Right kidney (tissue), 1 donor: ENCODE measurements at regions not wholly inside any gene's neighbourhood (a gene's known extent, or its start where the extent isn't known, plus 50 kb on each side); places are given as distances from the start of the nearest gene placed in this dataset.
A peak's percentile ranks its signal among the peaks of the same experiment; 100 is the strongest.
"Not testable (repeated sequence)": the region's sequence is repeated elsewhere in the genome, so short reads cannot be mapped to it uniquely, and the experiment has no call there.

Experiments
- DNase-seq: peaks from one replicate; pipeline ENCODE4 v3.0.0-alpha.2; 2016

GRCh38 chr22:27610164-27610563 is 191.4 kb downstream of the MN1 start:
- not testable (repeated sequence) for DNase-seq

- no peak for DNase-seq
These were observed 190.4 kb downstream of the MN1 start for GRCh38 chr22:27610863-27611786.

- DNase-seq, result no peak
These were observed 189.4 kb downstream of the MN1 start for GRCh38 chr22:27612115-27612514.

GRCh38 chr22:27613099-27614005 is 188.2 kb downstream of the MN1 start:
- DNase-seq, result peak; percentile 23

GRCh38 chr22:27614006-27614649 is 187.4 kb downstream of the MN1 start:
- peak; percentile 67 for DNase-seq

- no peak for DNase-seq
These were observed 186.9 kb downstream of the MN1 start for GRCh38 chr22:27614650-27615007.

GRCh38 chr22:27615408-27615807 is 186.1 kb downstream of the MN1 start:
- no peak for DNase-seq

- no peak for DNase-seq
These were observed 185.5 kb downstream of the MN1 start for GRCh38 chr22:27616033-27616432.

- no peak for DNase-seq
These were observed 184.2 kb downstream of the MN1 start for GRCh38 chr22:27617214-27617881.

GRCh38 chr22:27620367-27621154 is 181.0 kb downstream of the MN1 start:
- DNase-seq, result no peak

GRCh38 chr22:27621486-27622070 is 180.0 kb downstream of the MN1 start:
- no peak for DNase-seq

- no peak for DNase-seq
These were observed 177.5 kb downstream of the MN1 start for GRCh38 chr22:27624042-27624441.

- DNase-seq, result no peak
These were observed 176.9 kb downstream of the MN1 start for GRCh38 chr22:27624705-27625104.

- no peak for DNase-seq
These were observed 175.5 kb downstream of the MN1 start for GRCh38 chr22:27625769-27626674.

- DNase-seq, result no peak
These were observed 174.7 kb downstream of the MN1 start for GRCh38 chr22:27626675-27627443.

GRCh38 chr22:27627444-27627833 is 174.1 kb downstream of the MN1 start:
- no peak for DNase-seq

GRCh38 chr22:27627901-27628300 is 173.7 kb downstream of the MN1 start:
- no peak for DNase-seq

GRCh38 chr22:27628341-27628740 is 173.2 kb downstream of the MN1 start:
- no peak for DNase-seq
